ENCODE measurements at regions not wholly inside any gene's neighbourhood (a gene's known extent, or its start where the extent isn't known, plus 50 kb on each side); places are given as distances from the start of the nearest gene placed in this dataset.

GRCh38 chr18:29397536-29397935 is 1220.6 kb upstream of the CDH2 start:
- no peak for TF ChIP-seq CTCF (IDR thresholded peaks at IDR 0.05)
- no peak for TF ChIP-seq POLR2A (IDR thresholded peaks at IDR 0.05)

Measured in lower leg skin (tissue), 3 donors.